Stomach (tissue), 8 donors: ENCODE measurements at regions not wholly inside any gene's neighbourhood (a gene's known extent, or its start where the extent isn't known, plus 50 kb on each side); places are given as distances from the start of the nearest gene placed in this dataset.

ENCODE experiments used
- DNase-seq, 2 donors: peaks; one replicate each; pipeline versions ENCODE4 v3.0.0 to v3.0.0-alpha.2; 2013 to 2019
- H3K27ac ChIP-seq, 5 donors: fragments of 200-600 bp in 4 of 5; sonication (generic) in 4 of 5; one replicate each; pipeline ENCODE4 v1.5.1; 2013 to 2019; ENCODE audit warnings: mild to moderate bottlenecking in 1 of 5, moderate library complexity in 1 of 5
- H3K27me3 ChIP-seq, 3 donors: fragments of 200-600 bp; sonication (generic); one replicate each; pipeline ENCODE4 v1.5.1; 2017 to 2019; ENCODE audit warnings: mixed run types in 1 of 3
- H3K36me3 ChIP-seq, 4 donors: fragments of 200-600 bp; sonication (generic); 1 replicate in 3 of 4; 2 replicates in 1 of 4; pipeline ENCODE4 v1.5.1; 2016 to 2019
- H3K4me1 ChIP-seq, 4 donors: fragments of 200-600 bp; sonication (generic); one replicate each; pipeline ENCODE4 v1.5.1; 2016 to 2019
- H3K4me3 ChIP-seq, 4 donors: fragments of 200-600 bp; sonication (generic) in 3 of 4; one replicate each; pipeline ENCODE4 v1.5.1; 2016 to 2019; ENCODE audit warnings: mild to moderate bottlenecking in 1 of 4
- H3K9me3 ChIP-seq, 4 donors: fragments of 200-600 bp; sonication (generic); one replicate each; pipeline ENCODE4 v1.5.1; 2016 to 2019
- EP300 ChIP-seq: sonication (generic); formaldehyde crosslinking; IDR thresholded peaks from one replicate; pipeline ENCODE4 v1.6.1; 2017; ENCODE audit warnings: antibody characterized with exemption
- POLR2A ChIP-seq, 4 donors: fragments of 450-650 bp; IDR thresholded peaks; one replicate each; pipeline ENCODE4 v1.6.1; 2016; ENCODE audit warnings: antibody characterized with exemption in 4 of 4, control low read depth in 2 of 4, mild to moderate bottlenecking in 1 of 4, moderate library complexity in 1 of 4
- POLR2AphosphoS5 ChIP-seq, 3 donors: sonication (generic); formaldehyde crosslinking; IDR thresholded peaks; one replicate each; pipeline ENCODE4 v1.6.1; 2016; ENCODE audit warnings: antibody characterized with exemption in 3 of 3
- WGBS, 5 donors: extraction: QIAGEN DNeasy Blood & Tissue Kit in 3 of 5; methylation state at CpG; one replicate each; pipeline versions ENCODE4 v1.1.5 to v1.1.7; 2013 to 2018; 5-methylcytosine and 5-hydroxymethylcytosine counted together
- intact Hi-C: fragments of 100-400 bp; cut with DNase I; formaldehyde crosslinking; loops from one replicate; pipeline ENCODE4 v1.15.1; 2023; ENCODE audit warnings: low total_unique reads
- TF ChIP-seq, protein P1 (sequence below), 7 experiments: fragments of 450-650 bp in 4 of 7; fragments of 200-600 bp in 3 of 7; sonication (generic) in 3 of 7; IDR thresholded peaks; one replicate each; pipeline ENCODE4 v1.5.1; 2016 to 2019; ENCODE audit warnings: antibody characterized with exemption in 7 of 7, control low read depth in 2 of 7, mild to moderate bottlenecking in 1 of 7
- donor health status: healthy with polysubstance abuse.
- donor health status: Bipolar disorder and iron deficiency.
- donor health status: healthy.

GRCh38 chr10:117610321-117610720 lies 67.8 kb downstream of the EMX2 start:
- TF ChIP-seq POLR2AphosphoS5 (IDR thresholded peaks at IDR 0.05): no peak
- TF ChIP-seq EP300: no peak
- no peak for TF ChIP-seq POLR2A (IDR thresholded peaks at IDR 0.05)
- TF ChIP-seq, protein P1, sequence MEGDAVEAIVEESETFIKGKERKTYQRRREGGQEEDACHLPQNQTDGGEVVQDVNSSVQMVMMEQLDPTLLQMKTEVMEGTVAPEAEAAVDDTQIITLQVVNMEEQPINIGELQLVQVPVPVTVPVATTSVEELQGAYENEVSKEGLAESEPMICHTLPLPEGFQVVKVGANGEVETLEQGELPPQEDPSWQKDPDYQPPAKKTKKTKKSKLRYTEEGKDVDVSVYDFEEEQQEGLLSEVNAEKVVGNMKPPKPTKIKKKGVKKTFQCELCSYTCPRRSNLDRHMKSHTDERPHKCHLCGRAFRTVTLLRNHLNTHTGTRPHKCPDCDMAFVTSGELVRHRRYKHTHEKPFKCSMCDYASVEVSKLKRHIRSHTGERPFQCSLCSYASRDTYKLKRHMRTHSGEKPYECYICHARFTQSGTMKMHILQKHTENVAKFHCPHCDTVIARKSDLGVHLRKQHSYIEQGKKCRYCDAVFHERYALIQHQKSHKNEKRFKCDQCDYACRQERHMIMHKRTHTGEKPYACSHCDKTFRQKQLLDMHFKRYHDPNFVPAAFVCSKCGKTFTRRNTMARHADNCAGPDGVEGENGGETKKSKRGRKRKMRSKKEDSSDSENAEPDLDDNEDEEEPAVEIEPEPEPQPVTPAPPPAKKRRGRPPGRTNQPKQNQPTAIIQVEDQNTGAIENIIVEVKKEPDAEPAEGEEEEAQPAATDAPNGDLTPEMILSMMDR (IDR thresholded peaks at IDR 0.05): no peak
- Histone ChIP-seq H3K27ac (no peak overlapping the region), H3K4me3 (no peak overlapping the region), H3K27me3 (peaks cover 0 to 47% (median 0%) of the 10 kb centered on the region in 3 donors), H3K36me3 (no peaks in the 10 kb centered on the region), H3K4me1 (peaks cover 5 to 15% (median 12%) of the 10 kb centered on the region in 4 donors), H3K9me3 (no peaks in the 10 kb centered on the region)
- intact Hi-C loops: no loop called here
- DNase-seq: no peak
- WGBS, 5 donors: 59 to 78% (median 64%) methylated on average over 4 of the region's 4 CpGs

GRCh38 chr10:117612113-117612512 lies 69.6 kb downstream of the EMX2 start:
- no peak overlapping the region for H3K27ac ChIP-seq
- DNase-seq: no peak
- peaks cover 0 to 43% (median 0%) of the 10 kb centered on the region in 3 donors for H3K27me3 ChIP-seq
- 91 to 98% (median 93%) methylated on average over 1 of the region's 1 CpG for WGBS, 5 donors
- H3K4me1 ChIP-seq: peaks cover 5 to 15% (median 12%) of the 10 kb centered on the region in 4 donors
- no peaks in the 10 kb centered on the region for H3K9me3 ChIP-seq
- intact Hi-C loops: no loop called here
- no peak overlapping the region for H3K4me3 ChIP-seq
- H3K36me3 ChIP-seq: no peaks in the 10 kb centered on the region
- TF ChIP-seq, protein P1 (IDR thresholded peaks at IDR 0.05): no peak
- TF ChIP-seq POLR2AphosphoS5 (IDR thresholded peaks at IDR 0.05) (no peak), POLR2A (IDR thresholded peaks at IDR 0.05) (no peak), EP300 (no peak)

- WGBS, 5 donors: 53 to 70% (median 65%) methylated on average over 3 of the region's 3 CpGs
- no peak overlapping the region for H3K27ac ChIP-seq
- peaks cover 0 to 47% (median 0%) of the 10 kb centered on the region in 3 donors for H3K27me3 ChIP-seq
- no peak for TF ChIP-seq EP300
- TF ChIP-seq, protein P1 (IDR thresholded peaks at IDR 0.05): no peak
- DNase-seq: no peak
- H3K4me3 ChIP-seq: no peak overlapping the region
- intact Hi-C loops: no loop called here
- H3K36me3 ChIP-seq: no peaks in the 10 kb centered on the region
- H3K9me3 ChIP-seq: no peaks in the 10 kb centered on the region
- no peaks in the 10 kb centered on the region for H3K4me1 ChIP-seq
Observed at GRCh38 chr10:117615649-117616048, 73.1 kb downstream of the EMX2 start.

DNA sequence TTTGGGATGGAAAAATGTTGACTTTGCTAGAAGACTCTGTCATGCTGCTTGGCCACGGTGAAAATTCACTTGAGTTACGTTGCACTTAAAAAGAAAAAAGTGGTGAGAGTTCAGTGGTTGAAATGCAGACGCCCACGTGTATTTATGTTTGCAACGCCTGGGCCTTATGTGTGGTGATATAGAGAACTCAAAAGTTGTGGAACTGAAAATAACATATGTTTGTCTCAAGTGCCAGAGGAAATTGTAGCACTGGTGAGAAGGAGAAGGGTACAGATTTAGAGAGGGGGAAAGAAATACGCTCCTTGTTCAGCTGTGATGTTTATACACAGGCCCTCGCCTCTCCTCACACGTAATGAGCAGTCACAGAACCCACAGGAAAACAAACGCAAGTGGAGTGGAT lies 73.6 kb downstream of the EMX2 start:
- Histone ChIP-seq H3K4me1 (no peaks in the 10 kb centered on the region), H3K27me3 (peaks cover 0 to 50% (median 0%) of the 10 kb centered on the region in 3 donors), H3K36me3 (no peaks in the 10 kb centered on the region), H3K27ac (no peak overlapping the region), H3K9me3 (no peaks in the 10 kb centered on the region), H3K4me3 (no peak overlapping the region)
- intact Hi-C loops: no loop called here
- DNase-seq: no peak
- no peak for TF ChIP-seq EP300
- no peak for TF ChIP-seq POLR2AphosphoS5 (IDR thresholded peaks at IDR 0.05)
- TF ChIP-seq, protein P1 (IDR thresholded peaks at IDR 0.05): no peak
- TF ChIP-seq POLR2A (IDR thresholded peaks at IDR 0.05): no peak
- WGBS, 5 donors: 46 to 58% (median 50%) methylated on average over 9 of the region's 9 CpGs
